SK-N-SH (cell line): ENCODE measurements at regions not wholly inside any gene's neighbourhood (a gene's known extent, or its start where the extent isn't known, plus 50 kb on each side); places are given as distances from the start of the nearest gene placed in this dataset.

Source experiments
- CTCF ChIA-PET: fragments of 300-600, 350-600 bp; formaldehyde crosslinking; extraction: SDS; loops from one replicate; lab custom pipeline; 2021; lab: Yijun Ruan, JAX
- POLR2A ChIA-PET: fragments of 350-600 bp; sonication (Branson Sonifier 250); formaldehyde crosslinking; extraction: SDS; loops from one replicate; lab custom pipeline; 2020; ENCODE audit warnings: antibody characterized with exemption, inconsistent platforms; lab: Yijun Ruan, JAX
- DNase-seq: peaks from one replicate; pipeline ENCODE4 v3.0.0; 2012
- H2AFZ ChIP-seq: fragments of 200-600 bp; sonication (generic); 2 replicates; pipeline ENCODE4 v1.8.1; 2016; ENCODE audit warnings: antibody characterized with exemption, mild to moderate bottlenecking, low read depth
- H3F3A ChIP-seq: fragments of 200-600 bp; sonication (generic); replicated peaks from 2 replicates; pipeline ENCODE3; 2016; ENCODE audit warnings: antibody characterized with exemption, mild to moderate bottlenecking; ENCODE audit not compliant: insufficient read depth
- H3K27ac ChIP-seq, 2 experiments: fragments of 200-500 bp in 1 of 2; fragments of 200-600 bp in 1 of 2; sonication (Bioruptor generic) in 1 of 2; sonication (generic), shearing (Covaris generic) in 1 of 2; 2 replicates each; pipeline versions ENCODE4 v1.5.1 to v1.6.1; 2014 to 2016; ENCODE audit warnings: low read depth in 2 of 2, inconsistent platforms in 1 of 2, low read length in 1 of 2, mild to moderate bottlenecking in 1 of 2, mixed read lengths in 1 of 2
- H3K27me3 ChIP-seq: fragments of 200-600 bp; sonication (generic), shearing (Covaris generic); 2 replicates; pipeline ENCODE4 v1.6.1; 2016; ENCODE audit warnings: mixed run types; ENCODE audit not compliant: insufficient read depth
- H3K36me3 ChIP-seq, 2 experiments: fragments of 200-500 bp in 1 of 2; fragments of 200-600 bp in 1 of 2; sonication (Bioruptor generic) in 1 of 2; sonication (generic) in 1 of 2; replicated peaks in 1 of 2; 2 replicates each; pipeline versions ENCODE3 to v1.5.1; 2014 to 2016; ENCODE audit warnings: low read length in 1 of 2, mild to moderate bottlenecking in 1 of 2; ENCODE audit not compliant: insufficient read depth in 2 of 2, control insufficient read depth in 1 of 2
- H3K4me1 ChIP-seq, 2 experiments: fragments of 200-500 bp in 1 of 2; fragments of 200-600 bp in 1 of 2; sonication (Bioruptor generic) in 1 of 2; sonication (generic), shearing (Covaris generic) in 1 of 2; 2 replicates each; pipeline versions ENCODE4 v1.5.1 to v1.6.1; 2014 to 2016; ENCODE audit warnings: low read depth in 1 of 2, low read length in 1 of 2, mixed run types in 1 of 2; ENCODE audit not compliant: insufficient read depth in 2 of 2, control insufficient read depth in 1 of 2
- H3K4me2 ChIP-seq: fragments of 200-600 bp; sonication (generic), shearing (Covaris generic); 2 replicates; pipeline ENCODE4 v1.6.1; 2017; ENCODE audit warnings: mixed run types
- H3K4me3 ChIP-seq, 2 experiments: fragments of 200-500 bp in 1 of 2; fragments of 200-600 bp in 1 of 2; sonication (Bioruptor generic) in 1 of 2; sonication (generic), shearing (Covaris generic) in 1 of 2; 2 replicates each; pipeline versions ENCODE4 v1.5.1 to v1.8.1; 2014 to 2016; ENCODE audit warnings: low read depth in 2 of 2, inconsistent platforms in 1 of 2, low read length in 1 of 2, mild to moderate bottlenecking in 1 of 2, mixed read lengths in 1 of 2, moderate library complexity in 1 of 2
- H3K79me2 ChIP-seq: fragments of 200-600 bp; sonication (generic); 2 replicates; pipeline ENCODE4 v1.8.1; 2017; ENCODE audit warnings: mild to moderate bottlenecking; ENCODE audit not compliant: insufficient read depth
- H3K9ac ChIP-seq: fragments of 200-600 bp; sonication (generic); 2 replicates; pipeline ENCODE4 v1.6.1; 2017; ENCODE audit warnings: mixed run types
- H3K9me2 ChIP-seq: fragments of 200-600 bp; sonication (generic); 2 replicates; pipeline ENCODE4 v1.6.1; 2017; ENCODE audit warnings: mixed run types
- H3K9me3 ChIP-seq: fragments of 200-600 bp; sonication (generic); 2 replicates; pipeline ENCODE4 v1.6.1; 2017; ENCODE audit warnings: mixed run types, mild to moderate bottlenecking, moderate library complexity
- H4K20me1 ChIP-seq: fragments of 200-600 bp; sonication (generic); 2 replicates; pipeline ENCODE4 v1.6.1; 2017; ENCODE audit warnings: mild to moderate bottlenecking, mixed run types; ENCODE audit not compliant: insufficient read depth
- FOXM1 ChIP-seq: IDR thresholded peaks from 2 replicates; pipeline ENCODE4 v1.4.0; 2012; ENCODE audit warnings: low read depth, mild to moderate bottlenecking
- GATA2 ChIP-seq: sonication (generic); formaldehyde crosslinking; IDR thresholded peaks from 2 replicates; pipeline ENCODE4 v1.5.0; 2020; ENCODE audit warnings: mild to moderate bottlenecking, missing genetic modification reagents
- NRF1 ChIP-seq: IDR thresholded peaks from 2 replicates; pipeline ENCODE4 v1.6.1; 2012; ENCODE audit warnings: low read depth, mild to moderate bottlenecking, low read length
- RCOR1 ChIP-seq: fragments of 150-350 bp; IDR thresholded peaks from 2 replicates; pipeline ENCODE4 v1.6.1; 2017; ENCODE audit warnings: antibody characterized with exemption, low read length
- RFX5 ChIP-seq: IDR thresholded peaks from 2 replicates; pipeline ENCODE4 v1.6.1; 2012; ENCODE audit warnings: mild to moderate bottlenecking, improper control_type of control experiment, low read length
- RXRA ChIP-seq: IDR thresholded peaks from 2 replicates; pipeline ENCODE4 v1.4.0; 2012; ENCODE audit warnings: low read depth, mild to moderate bottlenecking, borderline replicate concordance
- SIN3A ChIP-seq: IDR thresholded peaks from 2 replicates; pipeline ENCODE4 v1.6.1; 2012; ENCODE audit warnings: low read depth, mild to moderate bottlenecking, low read length, moderate library complexity, borderline replicate concordance
- SMC3 ChIP-seq: IDR thresholded peaks from 2 replicates; pipeline ENCODE4 v1.6.1; 2012; ENCODE audit warnings: low read depth, low read length, improper control_type of control experiment
- TAF1 ChIP-seq: IDR thresholded peaks from 2 replicates; pipeline ENCODE4 v1.6.1; 2012; ENCODE audit warnings: low read depth, mild to moderate bottlenecking, low read length, moderate library complexity, borderline replicate concordance
- WGBS: methylation state at CpG from one replicate; pipeline ENCODE4 v1.1.6; 2017; ENCODE audit warnings: low lambda C conversion rate; 5-methylcytosine and 5-hydroxymethylcytosine counted together
- TF ChIP-seq, protein P1 (sequence below): IDR thresholded peaks from 2 replicates; pipeline ENCODE4 v1.6.1; 2012; ENCODE audit warnings: mild to moderate bottlenecking, low read depth, low read length, moderate library complexity
- TF ChIP-seq, protein P2 (sequence below): IDR thresholded peaks from 2 replicates; pipeline ENCODE4 v1.4.0; 2012; ENCODE audit warnings: low read depth, borderline replicate concordance
- TF ChIP-seq, protein P3 (sequence below): IDR thresholded peaks from 2 replicates; pipeline ENCODE4 v1.4.0; 2012; ENCODE audit warnings: low read depth
- TF ChIP-seq, protein P4 (sequence below): fragments of 150-350 bp; IDR thresholded peaks from 2 replicates; pipeline ENCODE4 v1.6.1; 2017; ENCODE audit warnings: antibody characterized with exemption, low read length, low read depth, borderline replicate concordance
- TF ChIP-seq, protein P5 (sequence below): IDR thresholded peaks from 2 replicates; pipeline ENCODE4; 2012

DNA sequence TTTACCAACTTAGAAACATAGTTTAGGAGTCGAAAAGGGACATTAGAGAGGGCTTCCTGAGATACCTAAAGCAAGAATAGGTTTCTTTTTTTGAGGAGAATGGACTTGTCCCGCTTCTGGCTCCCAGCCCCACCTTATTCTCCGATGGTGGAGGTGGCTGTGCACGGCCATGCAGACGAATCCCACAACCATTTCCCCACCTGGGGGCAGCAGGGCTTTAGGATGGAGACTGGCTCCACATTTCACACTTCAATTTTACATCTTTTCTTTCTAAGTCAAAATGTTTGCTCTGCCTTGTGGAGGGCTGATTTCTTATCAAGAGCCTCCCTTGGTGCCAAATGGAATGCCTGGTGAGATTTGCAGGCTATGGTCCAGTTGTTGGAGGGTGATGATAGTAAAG lies 118.5 kb downstream of the GLRX3 start:
- ChIA-PET CTCF (no interaction called here), POLR2A (no interaction called here)
- WGBS = 20% methylated on average over 3 of the region's 5 CpGs
- no peak overlapping the region for H2AFZ ChIP-seq
- H3K27me3 ChIP-seq = no peaks in the 10 kb centered on the region
- no peak for DNase-seq
- H3K4me3 ChIP-seq = no peak overlapping the region
- H3K79me2 ChIP-seq = no peaks in the 10 kb centered on the region
- no peaks in the 10 kb centered on the region for H3F3A ChIP-seq
- H3K9me3 ChIP-seq = no peaks in the 10 kb centered on the region
- no peaks in the 10 kb centered on the region for H3K36me3 ChIP-seq
- H3K4me2 ChIP-seq = no peak overlapping the region
- no peak for TF ChIP-seq SMC3
- TF ChIP-seq, protein P1, sequence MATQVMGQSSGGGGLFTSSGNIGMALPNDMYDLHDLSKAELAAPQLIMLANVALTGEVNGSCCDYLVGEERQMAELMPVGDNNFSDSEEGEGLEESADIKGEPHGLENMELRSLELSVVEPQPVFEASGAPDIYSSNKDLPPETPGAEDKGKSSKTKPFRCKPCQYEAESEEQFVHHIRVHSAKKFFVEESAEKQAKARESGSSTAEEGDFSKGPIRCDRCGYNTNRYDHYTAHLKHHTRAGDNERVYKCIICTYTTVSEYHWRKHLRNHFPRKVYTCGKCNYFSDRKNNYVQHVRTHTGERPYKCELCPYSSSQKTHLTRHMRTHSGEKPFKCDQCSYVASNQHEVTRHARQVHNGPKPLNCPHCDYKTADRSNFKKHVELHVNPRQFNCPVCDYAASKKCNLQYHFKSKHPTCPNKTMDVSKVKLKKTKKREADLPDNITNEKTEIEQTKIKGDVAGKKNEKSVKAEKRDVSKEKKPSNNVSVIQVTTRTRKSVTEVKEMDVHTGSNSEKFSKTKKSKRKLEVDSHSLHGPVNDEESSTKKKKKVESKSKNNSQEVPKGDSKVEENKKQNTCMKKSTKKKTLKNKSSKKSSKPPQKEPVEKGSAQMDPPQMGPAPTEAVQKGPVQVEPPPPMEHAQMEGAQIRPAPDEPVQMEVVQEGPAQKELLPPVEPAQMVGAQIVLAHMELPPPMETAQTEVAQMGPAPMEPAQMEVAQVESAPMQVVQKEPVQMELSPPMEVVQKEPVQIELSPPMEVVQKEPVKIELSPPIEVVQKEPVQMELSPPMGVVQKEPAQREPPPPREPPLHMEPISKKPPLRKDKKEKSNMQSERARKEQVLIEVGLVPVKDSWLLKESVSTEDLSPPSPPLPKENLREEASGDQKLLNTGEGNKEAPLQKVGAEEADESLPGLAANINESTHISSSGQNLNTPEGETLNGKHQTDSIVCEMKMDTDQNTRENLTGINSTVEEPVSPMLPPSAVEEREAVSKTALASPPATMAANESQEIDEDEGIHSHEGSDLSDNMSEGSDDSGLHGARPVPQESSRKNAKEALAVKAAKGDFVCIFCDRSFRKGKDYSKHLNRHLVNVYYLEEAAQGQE = no peak
- no peak for TF ChIP-seq NRF1
- no peak for TF ChIP-seq GATA2 (CRISPR knock-in tag)
- TF ChIP-seq SIN3A = no peak
- no peak overlapping the region for H3K9ac ChIP-seq
- H3K4me1 ChIP-seq = no peaks in the 10 kb centered on the region
- H3K9me2 ChIP-seq = no peaks in the 10 kb centered on the region
- no peaks in the 10 kb centered on the region for H4K20me1 ChIP-seq
- H3K27ac ChIP-seq = no peak overlapping the region

DNA sequence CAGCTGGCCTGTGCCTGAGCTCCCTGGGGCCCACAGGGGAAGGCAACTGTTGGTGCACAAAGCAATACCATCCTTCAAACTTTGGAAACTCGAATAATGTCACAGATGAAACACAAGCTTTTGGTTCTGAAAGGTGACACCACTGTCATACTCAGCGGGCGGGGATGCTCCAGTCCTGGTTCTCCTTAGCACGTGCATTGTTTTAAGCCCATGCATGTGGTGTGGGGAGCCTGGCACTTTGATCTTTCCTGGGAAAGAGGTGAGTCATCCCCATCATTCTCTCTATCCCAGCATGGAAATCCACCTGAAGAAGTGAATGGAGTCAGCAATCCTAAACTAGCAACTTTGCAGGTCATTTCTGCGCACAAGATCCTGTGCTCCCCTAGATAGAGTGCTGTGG lies 119.6 kb downstream of the GLRX3 start:
- H3K4me2 ChIP-seq = no peak overlapping the region
- DNase-seq = no peak
- CTCF ChIA-PET = interaction anchor here (0.6 to 1.0 kb wide), 2 partner anchors 8 to 25 kb away, joined by 3 read pairs; no protein-coding TSS in a partner anchor
- TF ChIP-seq, protein P2, sequence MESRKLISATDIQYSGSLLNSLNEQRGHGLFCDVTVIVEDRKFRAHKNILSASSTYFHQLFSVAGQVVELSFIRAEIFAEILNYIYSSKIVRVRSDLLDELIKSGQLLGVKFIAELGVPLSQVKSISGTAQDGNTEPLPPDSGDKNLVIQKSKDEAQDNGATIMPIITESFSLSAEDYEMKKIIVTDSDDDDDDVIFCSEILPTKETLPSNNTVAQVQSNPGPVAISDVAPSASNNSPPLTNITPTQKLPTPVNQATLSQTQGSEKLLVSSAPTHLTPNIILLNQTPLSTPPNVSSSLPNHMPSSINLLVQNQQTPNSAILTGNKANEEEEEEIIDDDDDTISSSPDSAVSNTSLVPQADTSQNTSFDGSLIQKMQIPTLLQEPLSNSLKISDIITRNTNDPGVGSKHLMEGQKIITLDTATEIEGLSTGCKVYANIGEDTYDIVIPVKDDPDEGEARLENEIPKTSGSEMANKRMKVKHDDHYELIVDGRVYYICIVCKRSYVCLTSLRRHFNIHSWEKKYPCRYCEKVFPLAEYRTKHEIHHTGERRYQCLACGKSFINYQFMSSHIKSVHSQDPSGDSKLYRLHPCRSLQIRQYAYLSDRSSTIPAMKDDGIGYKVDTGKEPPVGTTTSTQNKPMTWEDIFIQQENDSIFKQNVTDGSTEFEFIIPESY = no peak
- TF ChIP-seq SIN3A (no peak), NRF1 (no peak), FOXM1 (no peak), RFX5 (no peak), RCOR1 (no peak), TAF1 (no peak), RXRA (no peak)
- TF ChIP-seq, protein P3, sequence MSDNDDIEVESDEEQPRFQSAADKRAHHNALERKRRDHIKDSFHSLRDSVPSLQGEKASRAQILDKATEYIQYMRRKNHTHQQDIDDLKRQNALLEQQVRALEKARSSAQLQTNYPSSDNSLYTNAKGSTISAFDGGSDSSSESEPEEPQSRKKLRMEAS = no peak
- TF ChIP-seq, protein P4, sequence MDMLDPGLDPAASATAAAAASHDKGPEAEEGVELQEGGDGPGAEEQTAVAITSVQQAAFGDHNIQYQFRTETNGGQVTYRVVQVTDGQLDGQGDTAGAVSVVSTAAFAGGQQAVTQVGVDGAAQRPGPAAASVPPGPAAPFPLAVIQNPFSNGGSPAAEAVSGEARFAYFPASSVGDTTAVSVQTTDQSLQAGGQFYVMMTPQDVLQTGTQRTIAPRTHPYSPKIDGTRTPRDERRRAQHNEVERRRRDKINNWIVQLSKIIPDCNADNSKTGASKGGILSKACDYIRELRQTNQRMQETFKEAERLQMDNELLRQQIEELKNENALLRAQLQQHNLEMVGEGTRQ = no peak
- TF ChIP-seq, protein P5, sequence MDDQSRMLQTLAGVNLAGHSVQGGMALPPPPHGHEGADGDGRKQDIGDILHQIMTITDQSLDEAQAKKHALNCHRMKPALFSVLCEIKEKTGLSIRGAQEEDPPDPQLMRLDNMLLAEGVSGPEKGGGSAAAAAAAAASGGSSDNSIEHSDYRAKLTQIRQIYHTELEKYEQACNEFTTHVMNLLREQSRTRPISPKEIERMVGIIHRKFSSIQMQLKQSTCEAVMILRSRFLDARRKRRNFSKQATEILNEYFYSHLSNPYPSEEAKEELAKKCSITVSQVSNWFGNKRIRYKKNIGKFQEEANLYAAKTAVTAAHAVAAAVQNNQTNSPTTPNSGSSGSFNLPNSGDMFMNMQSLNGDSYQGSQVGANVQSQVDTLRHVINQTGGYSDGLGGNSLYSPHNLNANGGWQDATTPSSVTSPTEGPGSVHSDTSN = no peak
- TF ChIP-seq, protein P1 = no peak

More for the DNA sequence above, 119.6 kb downstream of the GLRX3 start:
- Histone ChIP-seq H3K4me3 (no peak overlapping the region), H3K36me3 (no peaks in the 10 kb centered on the region), H3K27ac (no peak overlapping the region), H3F3A (no peaks in the 10 kb centered on the region), H3K4me1 (no peaks in the 10 kb centered on the region), H2AFZ (no peak overlapping the region), H3K27me3 (no peaks in the 10 kb centered on the region), H3K79me2 (no peaks in the 10 kb centered on the region), H3K9me2 (no peaks in the 10 kb centered on the region), H4K20me1 (no peaks in the 10 kb centered on the region), H3K9me3 (no peaks in the 10 kb centered on the region), H3K9ac (no peak overlapping the region)
- POLR2A ChIA-PET = no interaction called here
- 32% methylated on average over 5 of the region's 5 CpGs for WGBS
